DOHH2 (cell line): ENCODE measurements at regions not wholly inside any gene's neighbourhood (a gene's known extent, or its start where the extent isn't known, plus 50 kb on each side); places are given as distances from the start of the nearest gene placed in this dataset.

ENCODE experiments used
- EZH2phosphoT487 ChIP-seq: fragments of 200-600 bp; sonication (generic); IDR thresholded peaks from 2 replicates; pipeline ENCODE4 v1.6.1; 2017; ENCODE audit warnings: borderline replicate concordance, mild to moderate bottlenecking, antibody characterized with exemption, low read length, moderate library complexity, mixed read lengths
- TF ChIP-seq, protein P1 (sequence below): fragments of 200-600 bp; sonication (generic); IDR thresholded peaks from one replicate; pipeline ENCODE4 v1.5.1; 2014; ENCODE audit warnings: antibody characterized with exemption, mild to moderate bottlenecking, low read depth, low read length; ENCODE audit not compliant: poor library complexity, severe bottlenecking

DNA sequence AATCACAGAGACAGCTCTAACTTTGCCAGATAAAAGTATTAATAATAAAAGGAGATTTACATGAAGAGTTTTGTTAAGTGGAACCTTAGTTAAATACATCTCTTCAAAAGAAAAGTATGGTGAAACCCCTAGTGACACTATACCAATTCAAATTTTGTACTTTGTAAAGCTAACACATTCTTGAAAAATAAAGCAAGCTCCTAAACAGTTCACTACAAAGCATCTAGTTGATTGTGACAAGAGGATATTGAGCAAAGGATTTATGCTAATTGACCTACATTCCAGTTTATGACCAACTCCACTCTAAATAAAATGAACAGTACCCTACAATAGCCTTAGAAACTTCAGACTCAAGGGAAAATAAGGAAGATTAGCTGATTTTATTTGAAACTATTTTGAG, 69.4 kb upstream of the WDR17 start:
- TF ChIP-seq, protein P1, sequence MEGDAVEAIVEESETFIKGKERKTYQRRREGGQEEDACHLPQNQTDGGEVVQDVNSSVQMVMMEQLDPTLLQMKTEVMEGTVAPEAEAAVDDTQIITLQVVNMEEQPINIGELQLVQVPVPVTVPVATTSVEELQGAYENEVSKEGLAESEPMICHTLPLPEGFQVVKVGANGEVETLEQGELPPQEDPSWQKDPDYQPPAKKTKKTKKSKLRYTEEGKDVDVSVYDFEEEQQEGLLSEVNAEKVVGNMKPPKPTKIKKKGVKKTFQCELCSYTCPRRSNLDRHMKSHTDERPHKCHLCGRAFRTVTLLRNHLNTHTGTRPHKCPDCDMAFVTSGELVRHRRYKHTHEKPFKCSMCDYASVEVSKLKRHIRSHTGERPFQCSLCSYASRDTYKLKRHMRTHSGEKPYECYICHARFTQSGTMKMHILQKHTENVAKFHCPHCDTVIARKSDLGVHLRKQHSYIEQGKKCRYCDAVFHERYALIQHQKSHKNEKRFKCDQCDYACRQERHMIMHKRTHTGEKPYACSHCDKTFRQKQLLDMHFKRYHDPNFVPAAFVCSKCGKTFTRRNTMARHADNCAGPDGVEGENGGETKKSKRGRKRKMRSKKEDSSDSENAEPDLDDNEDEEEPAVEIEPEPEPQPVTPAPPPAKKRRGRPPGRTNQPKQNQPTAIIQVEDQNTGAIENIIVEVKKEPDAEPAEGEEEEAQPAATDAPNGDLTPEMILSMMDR = no peak
- TF ChIP-seq EZH2phosphoT487 = no peak
